MCF 10A (cell line): ENCODE measurements at regions not wholly inside any gene's neighbourhood (a gene's known extent, or its start where the extent isn't known, plus 50 kb on each side); places are given as distances from the start of the nearest gene placed in this dataset.

ENCODE experiments used
- BruUV-seq: library from RNA; stranded (reverse); fragments of 400-500 nt; replicated peaks from 2 replicates; lab custom pipeline; 2021; lab: Mats Ljungman, UMichigan
- CTCF ChIA-PET: fragments of 300-600 bp; sonication (Branson Sonifier 250); formaldehyde crosslinking; extraction: SDS; loops from one replicate; lab custom pipeline; 2021; ENCODE audit warnings: antibody characterized with exemption, inconsistent platforms; lab: Yijun Ruan, JAX
- POLR2A ChIA-PET: fragments of 300-600, 350-650 bp; sonication (Branson Sonifier 250); formaldehyde crosslinking; extraction: SDS; loops from one replicate; lab custom pipeline; 2020; ENCODE audit warnings: antibody characterized with exemption, inconsistent platforms; lab: Yijun Ruan, JAX
- DNase-seq: peaks from one replicate; pipeline ENCODE4 v3.0.0-alpha.2; 2018; ENCODE audit not compliant: unreplicated experiment
- H3K27ac Mint-ChIP-seq: one replicate; pipeline ENCODE4 v1.8.0; 2022; ENCODE audit warnings: mild to moderate bottlenecking, low read depth, mixed read lengths; ENCODE audit not compliant: unreplicated experiment
- H3K27me3 Mint-ChIP-seq: one replicate; pipeline ENCODE4 v1.8.0; 2022; ENCODE audit warnings: mixed read lengths; ENCODE audit not compliant: insufficient read depth, unreplicated experiment
- H3K36me3 Mint-ChIP-seq: one replicate; pipeline ENCODE4 v1.8.0; 2022; ENCODE audit warnings: mild to moderate bottlenecking, moderate library complexity, mixed read lengths; ENCODE audit not compliant: insufficient read depth, unreplicated experiment
- H3K4me1 Mint-ChIP-seq: one replicate; pipeline ENCODE4 v1.8.0; 2022; ENCODE audit warnings: mixed read lengths; ENCODE audit not compliant: insufficient read depth, unreplicated experiment
- H3K4me3 Mint-ChIP-seq: one replicate; pipeline ENCODE4 v1.8.0; 2022; ENCODE audit warnings: mild to moderate bottlenecking, moderate library complexity, mixed read lengths; ENCODE audit not compliant: unreplicated experiment
- H3K9me3 Mint-ChIP-seq: one replicate; pipeline ENCODE4 v1.8.0; 2022; ENCODE audit warnings: mixed read lengths; ENCODE audit not compliant: unreplicated experiment
- intact Hi-C: fragments of 100-400 bp; cut with micrococcal nuclease; formaldehyde crosslinking; loops from 2 replicates; pipeline ENCODE4 v1.14.1; 2022
- TF ChIP-seq, protein P1 (sequence below): fragments of 200-600 bp; IDR thresholded peaks from one replicate; pipeline ENCODE4 v1.8.0; 2022; ENCODE audit warnings: antibody characterized with exemption, mild to moderate bottlenecking; ENCODE audit not compliant: unreplicated experiment

- Mint-ChIP-seq H3K4me3 (no peak overlapping the region), H3K27me3 (no peaks in the 10 kb centered on the region), H3K9me3 (no peaks in the 10 kb centered on the region), H3K4me1 (no peaks in the 10 kb centered on the region), H3K27ac (no peak overlapping the region), H3K36me3 (no peaks in the 10 kb centered on the region)
- TF ChIP-seq, protein P1, sequence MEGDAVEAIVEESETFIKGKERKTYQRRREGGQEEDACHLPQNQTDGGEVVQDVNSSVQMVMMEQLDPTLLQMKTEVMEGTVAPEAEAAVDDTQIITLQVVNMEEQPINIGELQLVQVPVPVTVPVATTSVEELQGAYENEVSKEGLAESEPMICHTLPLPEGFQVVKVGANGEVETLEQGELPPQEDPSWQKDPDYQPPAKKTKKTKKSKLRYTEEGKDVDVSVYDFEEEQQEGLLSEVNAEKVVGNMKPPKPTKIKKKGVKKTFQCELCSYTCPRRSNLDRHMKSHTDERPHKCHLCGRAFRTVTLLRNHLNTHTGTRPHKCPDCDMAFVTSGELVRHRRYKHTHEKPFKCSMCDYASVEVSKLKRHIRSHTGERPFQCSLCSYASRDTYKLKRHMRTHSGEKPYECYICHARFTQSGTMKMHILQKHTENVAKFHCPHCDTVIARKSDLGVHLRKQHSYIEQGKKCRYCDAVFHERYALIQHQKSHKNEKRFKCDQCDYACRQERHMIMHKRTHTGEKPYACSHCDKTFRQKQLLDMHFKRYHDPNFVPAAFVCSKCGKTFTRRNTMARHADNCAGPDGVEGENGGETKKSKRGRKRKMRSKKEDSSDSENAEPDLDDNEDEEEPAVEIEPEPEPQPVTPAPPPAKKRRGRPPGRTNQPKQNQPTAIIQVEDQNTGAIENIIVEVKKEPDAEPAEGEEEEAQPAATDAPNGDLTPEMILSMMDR, result no peak
- CTCF ChIA-PET, result interaction anchor here (0.6 kb wide), 1 partner anchor 11 kb away, joined by 3 read pairs; no protein-coding TSS in a partner anchor
- BruUV-seq, result no TSS peak
- POLR2A ChIA-PET, result interaction anchor here (1.2 kb wide), 1 partner anchor 12 kb away, joined by 8 read pairs; no protein-coding TSS in a partner anchor
- no peak for DNase-seq
- intact Hi-C loops, result loop anchor here (5.0 kb wide), 1 partner anchor 1683 kb away; no protein-coding TSS in a partner anchor
Measured at GRCh38 chr11:90564531-90564930, 341.7 kb upstream of the CHORDC1 start.

GRCh38 chr11:90558328-90558865 lies 335.5 kb upstream of the CHORDC1 start:
- no peaks in the 10 kb centered on the region for H3K27me3 Mint-ChIP-seq
- DNase-seq, result no peak
- H3K9me3 Mint-ChIP-seq, result no peaks in the 10 kb centered on the region
- TF ChIP-seq, protein P1, result no peak
- intact Hi-C loops, result no loop called here
- ChIA-PET CTCF (interaction anchor here (0.6 kb wide), 1 partner anchor 16 kb away, joined by 5 read pairs; no protein-coding TSS in a partner anchor), POLR2A (interaction anchor here (0.8 kb wide), 1 partner anchor 14 kb away, joined by 3 read pairs; no protein-coding TSS in a partner anchor)
- H3K4me1 Mint-ChIP-seq, result no peaks in the 10 kb centered on the region
- H3K36me3 Mint-ChIP-seq, result no peaks in the 10 kb centered on the region
- BruUV-seq, result no TSS peak
- H3K4me3 Mint-ChIP-seq, result no peak overlapping the region
- no peak overlapping the region for H3K27ac Mint-ChIP-seq

DNA sequence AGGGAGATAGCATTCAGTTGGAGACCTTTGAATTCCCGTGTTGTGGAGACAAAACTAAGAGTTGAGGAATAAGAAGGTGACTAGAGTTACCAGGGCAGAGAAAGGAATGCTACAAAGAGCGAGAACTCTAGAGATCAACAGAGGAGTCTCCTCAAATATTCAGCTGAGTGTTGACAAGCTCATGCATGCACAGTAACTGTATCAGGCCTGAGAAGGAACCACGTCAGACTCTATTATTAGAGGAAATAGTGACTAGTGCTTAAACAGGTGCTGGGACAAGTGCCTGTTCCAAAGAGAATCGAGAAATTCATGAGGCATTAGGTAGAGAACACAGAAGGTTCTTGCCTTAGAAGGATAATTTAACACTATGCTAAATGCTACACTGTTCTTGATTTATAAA lies 333.8 kb upstream of the CHORDC1 start:
- no peaks in the 10 kb centered on the region for H3K27me3 Mint-ChIP-seq
- no peak for DNase-seq
- H3K4me1 Mint-ChIP-seq, result no peaks in the 10 kb centered on the region
- TF ChIP-seq, protein P1, result no peak
- no peaks in the 10 kb centered on the region for H3K36me3 Mint-ChIP-seq
- no peaks in the 10 kb centered on the region for H3K9me3 Mint-ChIP-seq
- intact Hi-C loops, result no loop called here
- BruUV-seq, result no TSS peak
- ChIA-PET POLR2A (no interaction called here), CTCF (interaction anchor here (0.7 kb wide), 1 partner anchor 240 kb away, joined by 5 read pairs; no protein-coding TSS in a partner anchor)
- H3K27ac Mint-ChIP-seq, result no peak overlapping the region
- no peak overlapping the region for H3K4me3 Mint-ChIP-seq

GRCh38 chr11:90556026-90556425 lies 333.2 kb upstream of the CHORDC1 start:
- POLR2A ChIA-PET, result no interaction called here
- DNase-seq, result no peak
- Mint-ChIP-seq H3K27ac (no peak overlapping the region), H3K36me3 (no peaks in the 10 kb centered on the region), H3K4me1 (no peaks in the 10 kb centered on the region), H3K27me3 (no peaks in the 10 kb centered on the region), H3K9me3 (no peaks in the 10 kb centered on the region), H3K4me3 (no peak overlapping the region)
- CTCF ChIA-PET, result interaction anchor here (0.7 kb wide), 1 partner anchor 240 kb away, joined by 5 read pairs; no protein-coding TSS in a partner anchor
- BruUV-seq, result no TSS peak
- intact Hi-C loops, result no loop called here
- TF ChIP-seq, protein P1, result no peak
